ENCODE measurements at regions not wholly inside any gene's neighbourhood (a gene's known extent, or its start where the extent isn't known, plus 50 kb on each side); places are given as distances from the start of the nearest gene placed in this dataset.

GRCh38 chr15:25532269-25533140 is 93.7 kb upstream of the UBE3A start:
- no peaks in the 10 kb centered on the region for H3K36me3 ChIP-seq (ENCODE audit: control insufficient read depth in 2 of 4, insufficient read depth in 4 of 4, low read length in 3 of 4)
- no peak overlapping the region for H4K91ac ChIP-seq (replicated peaks; ENCODE audit: insufficient read length, low read length)
- H2AK5ac ChIP-seq (ENCODE audit: low read depth, low read length), result no peak overlapping the region
- H2BK20ac ChIP-seq (ENCODE audit: low read length), result no peak overlapping the region
- no peak overlapping the region for H4K8ac ChIP-seq (ENCODE audit: extremely low read depth, insufficient read depth, low read length)
- no peak overlapping the region for H3K4me2 ChIP-seq (ENCODE audit: insufficient read depth in 1 of 2, low read depth in 2 of 2, low read length in 2 of 2)
- no peak overlapping the region for H3K4me3 ChIP-seq (ENCODE audit: extremely low read depth in 1 of 4, insufficient read depth in 2 of 4, low read depth in 3 of 4, low read length in 4 of 4)
- WGBS, 2 experiments (ENCODE audit: extremely low coverage in 1 of 2, insufficient coverage in 1 of 2, insufficient read length in 1 of 2, insufficient replicate concordance in 2 of 2, low coverage in 1 of 2, low lambda C conversion rate in 2 of 2, missing lambda C conversion rate in 1 of 2), result 85% methylated on average over 4 of the region's 4 CpGs; no CpG with 5 or more reads in 1 of the 2 experiments
- no peak overlapping the region for H4K5ac ChIP-seq (ENCODE audit: insufficient read length, low read depth, low read length)
- no peak overlapping the region for H2BK5ac ChIP-seq (ENCODE audit: low read depth, low read length)
- no peak overlapping the region for H2BK15ac ChIP-seq (ENCODE audit: low read length)
- no peak for TF ChIP-seq BCL11A (IDR thresholded peaks at IDR 0.05; ENCODE audit: low read depth in 2 of 2, low read length in 2 of 2)
- TF ChIP-seq GTF2F1 (IDR thresholded peaks at IDR 0.05; ENCODE audit: borderline replicate concordance, low read depth, low read length), result no peak
- TF ChIP-seq RFX5 (IDR thresholded peaks at IDR 0.05; ENCODE audit: borderline replicate concordance, low read depth, low read length), result no peak
- no peak for TF ChIP-seq GABPA (IDR thresholded peaks at IDR 0.05; ENCODE audit: borderline replicate concordance, insufficient read depth, low read length)
- TF ChIP-seq, protein P1, sequence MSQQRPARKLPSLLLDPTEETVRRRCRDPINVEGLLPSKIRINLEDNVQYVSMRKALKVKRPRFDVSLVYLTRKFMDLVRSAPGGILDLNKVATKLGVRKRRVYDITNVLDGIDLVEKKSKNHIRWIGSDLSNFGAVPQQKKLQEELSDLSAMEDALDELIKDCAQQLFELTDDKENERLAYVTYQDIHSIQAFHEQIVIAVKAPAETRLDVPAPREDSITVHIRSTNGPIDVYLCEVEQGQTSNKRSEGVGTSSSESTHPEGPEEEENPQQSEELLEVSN (IDR thresholded peaks at IDR 0.05), result no peak
- no peak for TF ChIP-seq CHD2 (IDR thresholded peaks at IDR 0.05; ENCODE audit: low read length)
- no peak for TF ChIP-seq CBX8 (IDR thresholded peaks at IDR 0.05; ENCODE audit: borderline replicate concordance, low read depth, low read length)
- no peak for TF ChIP-seq TAF1 (IDR thresholded peaks at IDR 0.05; ENCODE audit: low read depth, low read length)
- H3K9ac ChIP-seq (replicated peaks in 1 of 4; ENCODE audit: extremely low read depth in 1 of 4, low read depth in 3 of 4, low read length in 3 of 4), result no peak overlapping the region
- no peaks in the 10 kb centered on the region for H3K79me1 ChIP-seq (ENCODE audit: low read depth, low read length)
- ChIA-PET POLR2A (ENCODE audit: partially characterized antibody) (interaction anchor here (1.2 kb wide), 1 partner anchor 14 kb away, joined by 3 read pairs; no protein-coding TSS in a partner anchor), CTCF (ENCODE audit: partially characterized antibody) (interaction anchor here (0.7 to 2.5 kb wide), 9 partner anchors 10 to 251 kb away, joined by 3 to 7 read pairs (median 4); no protein-coding TSS in a partner anchor)
- peaks cover 3% of the 10 kb centered on the region; the same call in 1 of the 2 replicates for H3K23me2 ChIP-seq (ENCODE audit: low read depth, low read length)
- H3K56ac ChIP-seq (replicated peaks; ENCODE audit: insufficient read length, low read depth, low read length), result no peak overlapping the region
- H3K23ac ChIP-seq (ENCODE audit: insufficient read length), result no peak overlapping the region
- no peak overlapping the region for H3K4ac ChIP-seq (replicated peaks; ENCODE audit: insufficient read length, low read depth, low read length)
- H4K20me1 ChIP-seq (replicated peaks in 1 of 2; ENCODE audit: control insufficient read depth in 1 of 2, insufficient read depth in 2 of 2, low read length in 2 of 2), result no peaks in the 10 kb centered on the region
- H2BK120ac ChIP-seq (replicated peaks; ENCODE audit: low read depth, low read length), result no peak overlapping the region
- 0 out of 7 replicates have a peak, but pooled peaks cover 0 to 2% (median 0%) of the 10 kb centered on the region in 4 experiments for H3K27me3 ChIP-seq (replicated peaks in 1 of 4; ENCODE audit: control insufficient read depth in 3 of 4, extremely low read depth in 1 of 4, insufficient read depth in 3 of 4, low read length in 3 of 4)
- FAIRE-seq, result no peak
- H3K14ac ChIP-seq (ENCODE audit: insufficient read length), result no peak overlapping the region
- H3K9me3 ChIP-seq (ENCODE audit: insufficient read depth in 2 of 2, low read depth in 1 of 2, low read length in 1 of 2), result no peaks in the 10 kb centered on the region; a peak in 1 of 4 replicates
- no peak overlapping the region for H3K27ac ChIP-seq (ENCODE audit: low read depth, low read length)
- H2AFZ ChIP-seq (ENCODE audit: low read length), result no peak overlapping the region
- H3K18ac ChIP-seq (ENCODE audit: extremely low read depth, low read length), result no peak overlapping the region
- no peak overlapping the region for H2BK12ac ChIP-seq (ENCODE audit: low read depth, low read length)
- no peaks in the 10 kb centered on the region for H3K79me2 ChIP-seq (ENCODE audit: control insufficient read depth in 1 of 2, insufficient read depth in 2 of 2, low read length in 2 of 2)
- DNase-seq (ENCODE audit: low read depth in 1 of 2, low spot score in 2 of 2), result no peak
- peaks cover 0 to 9% (median 7%) of the 10 kb centered on the region in 4 experiments; a peak in 3 of 7 replicates for H3K4me1 ChIP-seq (replicated peaks in 1 of 4; ENCODE audit: control insufficient read depth in 3 of 4, insufficient read depth in 4 of 4, low read length in 3 of 4)
